MCF 10A (cell line): ENCODE measurements at regions not wholly inside any gene's neighbourhood (a gene's known extent, or its start where the extent isn't known, plus 50 kb on each side); places are given as distances from the start of the nearest gene placed in this dataset.

Experiments used
- BruUV-seq: library from RNA; stranded (reverse); fragments of 400-500 nt; replicated peaks from 2 replicates; lab custom pipeline; 2021; lab: Mats Ljungman, UMichigan
- CTCF ChIA-PET: fragments of 300-600 bp; sonication (Branson Sonifier 250); formaldehyde crosslinking; extraction: SDS; loops from one replicate; lab custom pipeline; 2021; ENCODE audit warnings: antibody characterized with exemption, inconsistent platforms; lab: Yijun Ruan, JAX
- POLR2A ChIA-PET: fragments of 300-600, 350-650 bp; sonication (Branson Sonifier 250); formaldehyde crosslinking; extraction: SDS; loops from one replicate; lab custom pipeline; 2020; ENCODE audit warnings: antibody characterized with exemption, inconsistent platforms; lab: Yijun Ruan, JAX
- DNase-seq: peaks from one replicate; pipeline ENCODE4 v3.0.0-alpha.2; 2018; ENCODE audit not compliant: unreplicated experiment
- H3K27ac Mint-ChIP-seq: one replicate; pipeline ENCODE4 v1.8.0; 2022; ENCODE audit warnings: mild to moderate bottlenecking, low read depth, mixed read lengths; ENCODE audit not compliant: unreplicated experiment
- H3K27me3 Mint-ChIP-seq: one replicate; pipeline ENCODE4 v1.8.0; 2022; ENCODE audit warnings: mixed read lengths; ENCODE audit not compliant: insufficient read depth, unreplicated experiment
- H3K36me3 Mint-ChIP-seq: one replicate; pipeline ENCODE4 v1.8.0; 2022; ENCODE audit warnings: mild to moderate bottlenecking, moderate library complexity, mixed read lengths; ENCODE audit not compliant: insufficient read depth, unreplicated experiment
- H3K4me1 Mint-ChIP-seq: one replicate; pipeline ENCODE4 v1.8.0; 2022; ENCODE audit warnings: mixed read lengths; ENCODE audit not compliant: insufficient read depth, unreplicated experiment
- H3K4me3 Mint-ChIP-seq: one replicate; pipeline ENCODE4 v1.8.0; 2022; ENCODE audit warnings: mild to moderate bottlenecking, moderate library complexity, mixed read lengths; ENCODE audit not compliant: unreplicated experiment
- H3K9me3 Mint-ChIP-seq: one replicate; pipeline ENCODE4 v1.8.0; 2022; ENCODE audit warnings: mixed read lengths; ENCODE audit not compliant: unreplicated experiment
- CTCF ChIP-seq: fragments of 200-600 bp; IDR thresholded peaks from one replicate; pipeline ENCODE4 v1.8.0; 2022; ENCODE audit warnings: antibody characterized with exemption, mild to moderate bottlenecking; ENCODE audit not compliant: unreplicated experiment
- intact Hi-C: fragments of 100-400 bp; cut with micrococcal nuclease; formaldehyde crosslinking; loops from 2 replicates; pipeline ENCODE4 v1.14.1; 2022

GRCh38 chr6:4682431-4683097, 93.6 kb upstream of the CDYL start:
- peaks cover under 1% of the 10 kb centered on the region for H3K4me1 Mint-ChIP-seq
- no peak overlapping the region for H3K4me3 Mint-ChIP-seq
- peaks cover 9% of the 10 kb centered on the region for H3K9me3 Mint-ChIP-seq
- peaks cover 7% of the 10 kb centered on the region for H3K36me3 Mint-ChIP-seq
- BruUV-seq = no TSS peak
- ChIA-PET POLR2A (interaction anchor here (0.9 kb wide), 1 partner anchor 62 kb away, joined by 3 read pairs; no protein-coding TSS in a partner anchor), CTCF (interaction anchor here (0.6 to 0.7 kb wide), 3 partner anchors 13 to 1847 kb away, joined by 3 to 4 read pairs (median 3); no protein-coding TSS in a partner anchor)
- no peak for DNase-seq
- no peaks in the 10 kb centered on the region for H3K27me3 Mint-ChIP-seq
- intact Hi-C loops = no loop called here
- H3K27ac Mint-ChIP-seq = no peak overlapping the region
- no peak for TF ChIP-seq CTCF

- Mint-ChIP-seq H3K27me3 (no peaks in the 10 kb centered on the region), H3K9me3 (peaks cover 7% of the 10 kb centered on the region), H3K4me1 (no peaks in the 10 kb centered on the region), H3K27ac (no peak overlapping the region), H3K4me3 (no peak overlapping the region), H3K36me3 (peaks cover 5% of the 10 kb centered on the region)
- POLR2A ChIA-PET = interaction anchor here (0.5 to 1.3 kb wide), 2 partner anchors 13 to 18 kb away, joined by 3 read pairs; no protein-coding TSS in a partner anchor
- DNase-seq = no peak
- no TSS peak for BruUV-seq
- CTCF ChIA-PET = interaction anchor here (0.6 kb wide), 1 partner anchor 1759 kb away, joined by 3 read pairs; no protein-coding TSS in a partner anchor
- intact Hi-C loops = no loop called here
- no peak for TF ChIP-seq CTCF
These were observed 97.5 kb upstream of the CDYL start for GRCh38 chr6:4678506-4679300.

- intact Hi-C loops = no loop called here
- DNase-seq = no peak
- Mint-ChIP-seq H3K4me3 (no peak overlapping the region), H3K9me3 (no peaks in the 10 kb centered on the region), H3K36me3 (no peaks in the 10 kb centered on the region), H3K4me1 (no peaks in the 10 kb centered on the region), H3K27ac (no peak overlapping the region), H3K27me3 (no peaks in the 10 kb centered on the region)
- ChIA-PET POLR2A (interaction anchor here (1.3 kb wide), 1 partner anchor 12 kb away, joined by 3 read pairs; no protein-coding TSS in a partner anchor), CTCF (no interaction called here)
- no TSS peak for BruUV-seq
- no peak for TF ChIP-seq CTCF
These were observed 98.5 kb upstream of the CDYL start for GRCh38 chr6:4677751-4678065.

- TF ChIP-seq CTCF = no peak
- H3K27ac Mint-ChIP-seq = no peak overlapping the region
- H3K27me3 Mint-ChIP-seq = no peaks in the 10 kb centered on the region
- no peak for DNase-seq
- H3K4me1 Mint-ChIP-seq = no peaks in the 10 kb centered on the region
- ChIA-PET POLR2A (interaction anchor here (1.3 kb wide), 1 partner anchor 12 kb away, joined by 3 read pairs; no protein-coding TSS in a partner anchor), CTCF (interaction anchor here (0.7 kb wide), 1 partner anchor 9 kb away, joined by 3 read pairs; no protein-coding TSS in a partner anchor)
- H3K4me3 Mint-ChIP-seq = no peak overlapping the region
- H3K9me3 Mint-ChIP-seq = no peaks in the 10 kb centered on the region
- H3K36me3 Mint-ChIP-seq = no peaks in the 10 kb centered on the region
- BruUV-seq = no TSS peak
- intact Hi-C loops = no loop called here
These were observed 99.0 kb upstream of the CDYL start for GRCh38 chr6:4677011-4677750.
